LNCAP (cell line): ENCODE measurements at regions not wholly inside any gene's neighbourhood (a gene's known extent, or its start where the extent isn't known, plus 50 kb on each side); places are given as distances from the start of the nearest gene placed in this dataset.

Experiments used
- CTCF ChIP-seq: fragments of 450-650 bp; IDR thresholded peaks from 2 replicates; pipeline ENCODE4 v1.5.1; 2017; ENCODE audit warnings: mild to moderate bottlenecking

GRCh38 chrX:131801911-131802310 lies 221.2 kb upstream of the STK26 start:
- TF ChIP-seq CTCF = no peak

DNA sequence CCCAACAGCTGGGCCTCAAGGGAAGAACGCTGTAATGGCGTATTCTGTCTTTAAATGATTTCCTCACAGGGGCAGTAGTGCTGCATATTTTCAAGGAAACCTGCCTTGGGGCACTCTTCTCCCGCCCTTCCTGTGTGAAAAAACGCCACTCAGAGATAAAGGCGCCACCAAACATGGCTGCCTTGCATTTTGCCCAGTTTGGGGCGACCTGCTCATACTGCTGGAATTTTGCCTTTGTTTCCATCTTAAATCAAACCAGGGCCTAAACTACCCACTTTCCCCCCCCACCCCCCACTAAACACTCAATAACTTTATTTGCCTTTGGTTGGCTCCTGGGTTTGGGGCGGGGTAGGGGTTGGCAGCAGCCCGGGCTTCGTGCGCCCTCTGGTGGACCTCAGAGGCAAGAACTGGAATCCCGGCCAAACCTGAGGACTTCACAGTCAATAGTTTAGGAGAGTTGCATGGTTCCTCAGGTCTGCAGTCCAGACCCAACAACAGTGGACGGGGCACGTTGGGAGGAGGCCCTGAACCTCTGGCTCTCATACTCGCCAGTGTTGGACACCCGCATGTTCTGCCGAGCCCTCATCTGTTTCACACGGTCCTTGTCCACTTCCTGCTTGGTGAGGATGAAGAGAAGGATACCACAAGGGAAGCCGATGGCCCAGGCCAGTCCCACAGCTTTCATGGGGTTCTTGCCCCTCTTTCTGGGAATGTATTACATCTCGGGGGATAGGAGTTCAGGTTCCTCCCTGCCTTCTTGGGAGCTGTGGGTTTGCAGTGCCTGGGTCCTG lies 220.1 kb upstream of the STK26 start:
- peak; percentile 49 for TF ChIP-seq CTCF

- TF ChIP-seq CTCF = no peak
Observed at GRCh38 chrX:131812847-131813825, 210.0 kb upstream of the STK26 start.

DNA sequence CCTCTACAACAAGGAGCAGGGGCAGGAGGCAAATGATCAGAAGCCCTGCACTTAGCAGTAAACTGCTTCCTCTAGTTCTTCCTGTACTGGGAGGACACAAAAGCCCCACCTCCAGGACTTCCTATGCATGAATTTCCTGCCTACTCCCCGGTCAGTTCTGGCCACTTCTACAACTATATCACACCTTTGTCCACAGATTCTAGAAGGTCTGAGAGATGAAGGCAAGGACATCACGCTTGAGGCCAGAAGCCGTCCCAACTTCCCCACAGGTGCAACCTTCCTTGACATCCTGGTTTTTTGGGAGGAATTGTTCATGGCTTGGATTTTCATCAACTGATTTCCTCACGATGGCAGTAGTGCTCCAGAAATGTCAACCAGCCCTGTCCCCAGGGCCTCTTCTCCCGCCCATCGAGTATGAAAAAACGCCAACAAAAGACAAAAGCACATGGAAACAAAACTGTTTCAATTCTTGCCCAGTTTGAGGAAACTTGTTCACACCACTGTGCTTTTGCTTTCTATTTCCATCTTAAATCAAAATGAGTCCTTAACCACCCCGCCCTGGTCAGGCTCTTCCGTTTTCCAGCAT lies 206.5 kb upstream of the STK26 start:
- TF ChIP-seq CTCF = peak; percentile 41; the same call in 1 of the 2 replicates

DNA sequence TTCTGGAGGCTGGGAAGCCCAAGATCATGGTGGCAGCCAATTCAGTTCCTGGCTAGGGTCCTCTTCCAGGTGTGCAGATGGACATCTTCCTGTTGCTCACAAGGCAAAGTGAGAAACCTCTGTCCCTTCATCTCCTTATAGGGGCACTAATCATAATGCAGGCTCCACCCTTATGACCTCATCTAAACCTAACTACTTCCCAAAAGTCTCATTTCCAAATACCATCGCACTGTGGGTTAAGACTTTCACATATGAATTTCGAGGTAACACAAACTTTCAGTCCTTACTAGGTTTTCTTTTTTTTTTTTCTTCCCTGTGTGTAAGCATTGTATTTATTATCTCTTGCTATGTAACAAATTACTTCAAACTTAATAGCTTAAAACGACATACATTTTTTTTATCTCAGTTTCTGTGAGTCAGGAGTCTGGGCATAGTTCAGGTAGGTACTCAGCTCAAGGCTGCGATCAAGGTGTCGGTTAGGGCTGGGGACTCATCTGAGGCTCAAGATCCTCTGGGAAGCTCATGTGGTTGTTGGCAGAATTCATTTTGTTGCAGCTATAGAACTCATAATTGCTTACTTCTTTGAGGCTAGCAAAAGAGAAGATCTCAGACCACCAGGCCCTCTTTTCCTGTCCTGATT lies 204.7 kb upstream of the STK26 start:
- no peak for TF ChIP-seq CTCF

GRCh38 chrX:131821945-131822622 lies 201.0 kb upstream of the STK26 start:
- TF ChIP-seq CTCF = no peak
